H1 (cell line): ENCODE measurements at regions not wholly inside any gene's neighbourhood (a gene's known extent, or its start where the extent isn't known, plus 50 kb on each side); places are given as distances from the start of the nearest gene placed in this dataset.
"Not testable (repeated sequence)": the region's sequence is repeated elsewhere in the genome, so short reads cannot be mapped to it uniquely, and the experiment has no call there.

ENCODE experiments used
- CTCF ChIA-PET: fragments of 300-600 bp; sonication (Branson Sonifier 250); formaldehyde crosslinking; loops from one replicate; lab custom pipeline; 2021; ENCODE audit not compliant: partially characterized antibody; lab: Charles Lee
- POLR2A ChIA-PET: fragments of 300-600 bp; sonication (Branson Sonifier 250); formaldehyde crosslinking; loops from one replicate; lab custom pipeline; 2021; ENCODE audit warnings: inconsistent platforms; ENCODE audit not compliant: partially characterized antibody; lab: Charles Lee
- DNase-seq, 2 experiments: peaks; one replicate each; pipeline versions ENCODE4 v3.0.0 to v3.0.0-alpha.2; 2010 to 2022; ENCODE audit warnings: low spot score in 2 of 2, low read depth in 1 of 2, mixed read lengths in 1 of 2
- FAIRE-seq: peaks from 2 replicates; lab custom pipeline; 2011; peaks lifted over from hg19 to GRCh38; lab: Jason Lieb, UNC
- H2AFZ ChIP-seq: 2 replicates; pipeline ENCODE4 v1.8.1; 2012; ENCODE audit warnings: low read length, inconsistent platforms
- H2AK5ac ChIP-seq: 2 replicates; pipeline ENCODE4 v1.6.1; 2013; ENCODE audit warnings: low read depth, low read length
- H2BK120ac ChIP-seq: replicated peaks from 2 replicates; pipeline ENCODE3; 2013; ENCODE audit warnings: low read depth, low read length, inconsistent platforms
- H2BK12ac ChIP-seq: 2 replicates; pipeline ENCODE4 v1.6.1; 2013; ENCODE audit warnings: low read depth, low read length
- H2BK15ac ChIP-seq: 2 replicates; pipeline ENCODE4 v1.6.1; 2013; ENCODE audit warnings: low read length
- H2BK20ac ChIP-seq: 2 replicates; pipeline ENCODE4 v1.6.1; 2013; ENCODE audit warnings: low read length
- H2BK5ac ChIP-seq: 2 replicates; pipeline ENCODE4 v1.6.1; 2013; ENCODE audit warnings: low read depth, low read length
- H3K14ac ChIP-seq: 2 replicates; pipeline ENCODE4 v1.6.1; 2013; ENCODE audit warnings: inconsistent platforms; ENCODE audit not compliant: insufficient read length
- H3K18ac ChIP-seq: 2 replicates; pipeline ENCODE4 v1.6.1; 2013; ENCODE audit warnings: low read length; ENCODE audit errors: extremely low read depth
- H3K23ac ChIP-seq: 2 replicates; pipeline ENCODE4 v1.6.1; 2013; ENCODE audit warnings: inconsistent platforms; ENCODE audit not compliant: insufficient read length
- H3K23me2 ChIP-seq: 2 replicates; pipeline ENCODE4 v1.6.1; 2013; ENCODE audit warnings: low read depth, low read length
- H3K27ac ChIP-seq: 2 replicates; pipeline ENCODE4 v1.6.1; 2011; ENCODE audit warnings: low read depth, low read length, inconsistent platforms
- H3K27me3 ChIP-seq, 4 experiments: replicated peaks in 1 of 4; 1 replicate in 1 of 4; 2 replicates in 3 of 4; pipeline versions ENCODE4 v1.6.1 to v1.8.1; 2011 to 2013; ENCODE audit warnings: low read length in 3 of 4, mild to moderate bottlenecking in 3 of 4, inconsistent platforms in 2 of 4, mixed read lengths in 2 of 4, moderate library complexity in 1 of 4; ENCODE audit not compliant: control insufficient read depth in 3 of 4, insufficient read depth in 3 of 4; ENCODE audit errors: extremely low read depth in 1 of 4
- H3K36me3 ChIP-seq, 4 experiments: 2 replicates each; pipeline versions ENCODE4 v1.6.1 to v1.8.1; 2011 to 2013; ENCODE audit warnings: mild to moderate bottlenecking in 4 of 4, low read length in 3 of 4, moderate library complexity in 2 of 4, control low read depth in 1 of 4, inconsistent platforms in 1 of 4; ENCODE audit not compliant: insufficient read depth in 4 of 4, control insufficient read depth in 2 of 4
- H3K4ac ChIP-seq: replicated peaks from 2 replicates; pipeline ENCODE3; 2013; ENCODE audit warnings: low read length, low read depth, mixed read lengths, inconsistent platforms; ENCODE audit not compliant: insufficient read length
- H3K4me1 ChIP-seq, 4 experiments: replicated peaks in 1 of 4; 1 replicate in 1 of 4; 2 replicates in 3 of 4; pipeline versions ENCODE4 v1.6.1 to v1.8.1; 2011 to 2013; ENCODE audit warnings: low read length in 3 of 4, inconsistent platforms in 2 of 4, mixed read lengths in 1 of 4; ENCODE audit not compliant: insufficient read depth in 4 of 4, control insufficient read depth in 3 of 4
- H3K4me2 ChIP-seq, 2 experiments: 2 replicates each; pipeline versions ENCODE4 v1.6.1 to v1.8.1; 2011 to 2013; ENCODE audit warnings: low read depth in 2 of 2, low read length in 2 of 2, control low read depth in 1 of 2, inconsistent platforms in 1 of 2, mild to moderate bottlenecking in 1 of 2; ENCODE audit not compliant: insufficient read depth in 1 of 2
- H3K4me3 ChIP-seq, 4 experiments: fragments of 200-600, 300-600 bp in 1 of 4; sonication (generic), shearing (Covaris generic), sonication (Bioruptor Twin) in 1 of 4; 2 replicates each; pipeline versions ENCODE4 v1.5.1 to v1.8.1; 2011 to 2016; ENCODE audit warnings: low read length in 4 of 4, low read depth in 3 of 4, control low read depth in 2 of 4, inconsistent platforms in 2 of 4, mild to moderate bottlenecking in 2 of 4, mixed read lengths in 1 of 4, moderate library complexity in 1 of 4; ENCODE audit not compliant: insufficient read depth in 2 of 4; ENCODE audit errors: extremely low read depth in 1 of 4
- H3K56ac ChIP-seq: replicated peaks from 2 replicates; pipeline ENCODE3; 2013; ENCODE audit warnings: low read depth, mild to moderate bottlenecking, mixed read lengths, low read length, inconsistent platforms; ENCODE audit not compliant: insufficient read length
- H3K79me1 ChIP-seq: 2 replicates; pipeline ENCODE4 v1.6.1; 2013; ENCODE audit warnings: low read depth, low read length, control low read depth
- H3K79me2 ChIP-seq, 2 experiments: 2 replicates each; pipeline versions ENCODE4 v1.6.1 to v1.8.1; 2012 to 2013; ENCODE audit warnings: low read length in 2 of 2, mild to moderate bottlenecking in 2 of 2, inconsistent platforms in 1 of 2; ENCODE audit not compliant: insufficient read depth in 2 of 2, control insufficient read depth in 1 of 2
- H3K9ac ChIP-seq, 4 experiments: replicated peaks in 1 of 4; 1 replicate in 1 of 4; 2 replicates in 3 of 4; pipeline versions ENCODE4 v1.6.1 to v1.8.1; 2011 to 2013; ENCODE audit warnings: low read depth in 3 of 4, low read length in 3 of 4, control low read depth in 2 of 4, mild to moderate bottlenecking in 2 of 4, moderate library complexity in 2 of 4, inconsistent platforms in 1 of 4; ENCODE audit errors: extremely low read depth in 1 of 4
- H3K9me3 ChIP-seq, 2 experiments: 2 replicates each; pipeline versions ENCODE4 v1.6.1 to v1.8.1; 2012 to 2013; ENCODE audit warnings: mild to moderate bottlenecking in 2 of 2, moderate library complexity in 2 of 2, control low read depth in 1 of 2, inconsistent platforms in 1 of 2, low read depth in 1 of 2, low read length in 1 of 2, mixed read lengths in 1 of 2; ENCODE audit not compliant: insufficient read depth in 2 of 2
- H4K20me1 ChIP-seq, 2 experiments: replicated peaks in 1 of 2; 2 replicates each; pipeline versions ENCODE3 to v1.8.1; 2011 to 2013; ENCODE audit warnings: inconsistent platforms in 2 of 2, low read length in 2 of 2, mild to moderate bottlenecking in 1 of 2; ENCODE audit not compliant: insufficient read depth in 2 of 2, control insufficient read depth in 1 of 2
- H4K5ac ChIP-seq: 2 replicates; pipeline ENCODE4 v1.6.1; 2013; ENCODE audit warnings: low read length, low read depth, mixed read lengths, inconsistent platforms; ENCODE audit not compliant: insufficient read length
- H4K8ac ChIP-seq: 2 replicates; pipeline ENCODE4 v1.8.0; 2013; ENCODE audit warnings: mild to moderate bottlenecking, moderate library complexity, low read length, inconsistent platforms; ENCODE audit not compliant: insufficient read depth; ENCODE audit errors: extremely low read depth
- H4K91ac ChIP-seq: replicated peaks from 2 replicates; pipeline ENCODE3; 2013; ENCODE audit warnings: low read length, mixed read lengths, inconsistent platforms; ENCODE audit not compliant: insufficient read length
- WGBS, 2 experiments: shearing (Covaris generic) in 1 of 2; methylation state at CpG; one replicate each; pipeline versions ENCODE4 v1.1.6 to v1.1.7; 2013 to 2015; ENCODE audit warnings: low lambda C conversion rate in 2 of 2, mixed read lengths in 2 of 2, inconsistent platforms in 1 of 2, low coverage in 1 of 2, missing lambda C conversion rate in 1 of 2; ENCODE audit not compliant: insufficient replicate concordance in 2 of 2, insufficient coverage in 1 of 2, insufficient read length in 1 of 2; ENCODE audit errors: extremely low coverage in 1 of 2, missing lambda C conversion rate in 1 of 2; 5-methylcytosine and 5-hydroxymethylcytosine counted together

DNA sequence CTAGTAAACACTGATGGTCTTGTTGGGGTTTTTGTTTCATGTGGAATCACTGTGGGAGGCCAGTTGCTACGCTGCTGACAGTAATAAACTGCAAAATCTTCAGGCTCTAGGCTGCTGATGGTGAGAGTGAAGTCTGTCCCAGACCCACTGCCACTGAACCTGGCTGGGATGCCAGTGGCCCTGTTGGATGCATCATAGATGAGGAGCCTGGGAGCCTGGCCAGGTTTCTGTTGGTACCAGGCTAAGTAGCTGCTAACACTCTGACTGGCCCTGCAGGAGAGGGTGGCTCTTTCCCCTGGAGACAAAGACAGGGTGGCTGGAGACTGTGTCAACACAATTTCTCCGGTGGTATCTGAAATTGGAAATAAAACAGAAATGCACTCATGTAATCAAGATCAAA lies 335.6 kb downstream of the RPIA start:
- H2BK15ac ChIP-seq, H4K20me1 ChIP-seq, H3K36me3 ChIP-seq, H3K18ac ChIP-seq, H2BK5ac ChIP-seq, DNase-seq, H3K14ac ChIP-seq, H3K23ac ChIP-seq, H3K4me2 ChIP-seq, H3K27me3 ChIP-seq, H4K5ac ChIP-seq, H2BK20ac ChIP-seq, H2AK5ac ChIP-seq, H3K23me2 ChIP-seq, H3K4me1 ChIP-seq, H3K4ac ChIP-seq, H4K8ac ChIP-seq, H2AFZ ChIP-seq, H4K91ac ChIP-seq, H3K79me1 ChIP-seq, H3K27ac ChIP-seq, H2BK120ac ChIP-seq, H3K79me2 ChIP-seq, CTCF ChIA-PET, FAIRE-seq, H2BK12ac ChIP-seq, H3K56ac ChIP-seq, POLR2A ChIA-PET, H3K9ac ChIP-seq, H3K9me3 ChIP-seq, H3K4me3 ChIP-seq: not testable (repeated sequence)
- WGBS, 2 experiments = 64% methylated on average over 1 of the region's 2 CpGs; no CpG with 5 or more reads in 1 of the 2 experiments

- H2BK5ac ChIP-seq, H3K79me1 ChIP-seq, H2BK12ac ChIP-seq, H3K56ac ChIP-seq, H3K27ac ChIP-seq, H2AK5ac ChIP-seq, H3K4ac ChIP-seq, H3K23me2 ChIP-seq, DNase-seq, CTCF ChIA-PET, H3K36me3 ChIP-seq, H3K14ac ChIP-seq, H3K23ac ChIP-seq, H3K4me3 ChIP-seq, H4K8ac ChIP-seq, H3K4me1 ChIP-seq, H3K9me3 ChIP-seq, H2BK15ac ChIP-seq, H2BK20ac ChIP-seq, H2BK120ac ChIP-seq, H3K4me2 ChIP-seq, H3K27me3 ChIP-seq, FAIRE-seq, H3K79me2 ChIP-seq, H3K18ac ChIP-seq, H3K9ac ChIP-seq, POLR2A ChIA-PET, H4K91ac ChIP-seq, H2AFZ ChIP-seq, H4K20me1 ChIP-seq, H4K5ac ChIP-seq: not testable (repeated sequence)
- 100% methylated on average over 1 of the region's 1 CpG; no CpG with 5 or more reads in 1 of the 2 experiments for WGBS, 2 experiments
Measured at GRCh38 chr2:89027536-89027935, 336.1 kb downstream of the RPIA start.
